Type B pancreatic cell (in vitro differentiated cells): ENCODE measurements at regions not wholly inside any gene's neighbourhood (a gene's known extent, or its start where the extent isn't known, plus 50 kb on each side); places are given as distances from the start of the nearest gene placed in this dataset.

ENCODE experiments used
- DNase-seq: peaks from one replicate; pipeline ENCODE4 v3.0.0; 2021; ENCODE audit warnings: mixed read lengths; ENCODE audit not compliant: unreplicated experiment; ENCODE audit errors: extremely low spot score
- H3K27ac Mint-ChIP-seq: 2 replicates; pipeline ENCODE4 v1.8.0; 2021; ENCODE audit warnings: mild to moderate bottlenecking, mixed read lengths
- H3K27me3 Mint-ChIP-seq: 2 replicates; pipeline ENCODE4 v1.8.0; 2021; ENCODE audit warnings: mixed read lengths
- H3K36me3 Mint-ChIP-seq: 2 replicates; pipeline ENCODE4 v1.8.0; 2021; ENCODE audit warnings: mixed read lengths
- H3K4me1 Mint-ChIP-seq: one replicate; pipeline ENCODE4 v1.8.0; 2021; ENCODE audit warnings: mixed read lengths; ENCODE audit not compliant: unreplicated experiment
- H3K4me3 Mint-ChIP-seq: 2 replicates; pipeline ENCODE4 v1.8.0; 2021; ENCODE audit warnings: mild to moderate bottlenecking, mixed read lengths
- H3K9me3 Mint-ChIP-seq: 2 replicates; pipeline ENCODE4 v1.8.0; 2021; ENCODE audit warnings: mixed read lengths
- TF ChIP-seq, protein P1 (sequence below): fragments of 200-600 bp; sonication (generic); conservative IDR thresholded peaks from 2 replicates; pipeline ENCODE4 v1.5.0; 2021; ENCODE audit warnings: antibody characterized with exemption, mild to moderate bottlenecking

GRCh38 chr12:24153079-24153478, 203.6 kb upstream of the SOX5 start:
- no peaks in the 10 kb centered on the region for H3K27me3 Mint-ChIP-seq
- H3K4me1 Mint-ChIP-seq, result no peaks in the 10 kb centered on the region
- H3K4me3 Mint-ChIP-seq, result no peak overlapping the region
- no peak for DNase-seq
- H3K36me3 Mint-ChIP-seq, result no peaks in the 10 kb centered on the region
- H3K27ac Mint-ChIP-seq, result no peak overlapping the region
- TF ChIP-seq, protein P1, sequence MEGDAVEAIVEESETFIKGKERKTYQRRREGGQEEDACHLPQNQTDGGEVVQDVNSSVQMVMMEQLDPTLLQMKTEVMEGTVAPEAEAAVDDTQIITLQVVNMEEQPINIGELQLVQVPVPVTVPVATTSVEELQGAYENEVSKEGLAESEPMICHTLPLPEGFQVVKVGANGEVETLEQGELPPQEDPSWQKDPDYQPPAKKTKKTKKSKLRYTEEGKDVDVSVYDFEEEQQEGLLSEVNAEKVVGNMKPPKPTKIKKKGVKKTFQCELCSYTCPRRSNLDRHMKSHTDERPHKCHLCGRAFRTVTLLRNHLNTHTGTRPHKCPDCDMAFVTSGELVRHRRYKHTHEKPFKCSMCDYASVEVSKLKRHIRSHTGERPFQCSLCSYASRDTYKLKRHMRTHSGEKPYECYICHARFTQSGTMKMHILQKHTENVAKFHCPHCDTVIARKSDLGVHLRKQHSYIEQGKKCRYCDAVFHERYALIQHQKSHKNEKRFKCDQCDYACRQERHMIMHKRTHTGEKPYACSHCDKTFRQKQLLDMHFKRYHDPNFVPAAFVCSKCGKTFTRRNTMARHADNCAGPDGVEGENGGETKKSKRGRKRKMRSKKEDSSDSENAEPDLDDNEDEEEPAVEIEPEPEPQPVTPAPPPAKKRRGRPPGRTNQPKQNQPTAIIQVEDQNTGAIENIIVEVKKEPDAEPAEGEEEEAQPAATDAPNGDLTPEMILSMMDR, result no peak
- no peaks in the 10 kb centered on the region for H3K9me3 Mint-ChIP-seq

- no peak for DNase-seq
- Mint-ChIP-seq H3K27ac (no peak overlapping the region), H3K27me3 (no peaks in the 10 kb centered on the region), H3K4me3 (no peak overlapping the region), H3K4me1 (no peaks in the 10 kb centered on the region), H3K9me3 (no peaks in the 10 kb centered on the region), H3K36me3 (no peaks in the 10 kb centered on the region)
- TF ChIP-seq, protein P1, result no peak
Observed at GRCh38 chr12:24152270-24152669, 202.8 kb upstream of the SOX5 start.

GRCh38 chr12:24143928-24144327, 194.5 kb upstream of the SOX5 start:
- H3K4me1 Mint-ChIP-seq, result no peaks in the 10 kb centered on the region

GRCh38 chr12:24139035-24139434, 189.6 kb upstream of the SOX5 start:
- no peak overlapping the region for H3K27ac Mint-ChIP-seq
- no peak for DNase-seq
- H3K4me3 Mint-ChIP-seq, result no peak overlapping the region
- H3K4me1 Mint-ChIP-seq, result no peaks in the 10 kb centered on the region
- no peaks in the 10 kb centered on the region for H3K27me3 Mint-ChIP-seq
- TF ChIP-seq, protein P1, result no peak
- H3K9me3 Mint-ChIP-seq, result peaks cover 10% of the 10 kb centered on the region
- H3K36me3 Mint-ChIP-seq, result peaks cover 11% of the 10 kb centered on the region

More at GRCh38 chr12:24143928-24144327, 194.5 kb upstream of the SOX5 start:
- H3K27me3 Mint-ChIP-seq, result no peaks in the 10 kb centered on the region
- peaks cover 10% of the 10 kb centered on the region for H3K9me3 Mint-ChIP-seq
- TF ChIP-seq, protein P1, result no peak
- peaks cover 12% of the 10 kb centered on the region for H3K36me3 Mint-ChIP-seq
- H3K27ac Mint-ChIP-seq, result no peak overlapping the region
- DNase-seq, result no peak
- no peak overlapping the region for H3K4me3 Mint-ChIP-seq

- Mint-ChIP-seq H3K4me1 (peaks cover 4% of the 10 kb centered on the region), H3K27ac (no peak overlapping the region), H3K9me3 (no peaks in the 10 kb centered on the region), H3K27me3 (peaks cover 4% of the 10 kb centered on the region), H3K4me3 (no peak overlapping the region), H3K36me3 (peaks cover 6% of the 10 kb centered on the region)
- DNase-seq, result no peak
- TF ChIP-seq, protein P1, result no peak
Observed at GRCh38 chr12:24138041-24138440, 188.6 kb upstream of the SOX5 start.
